ENCODE measurements at regions not wholly inside any gene's neighbourhood (a gene's known extent, or its start where the extent isn't known, plus 50 kb on each side); places are given as distances from the start of the nearest gene placed in this dataset.
A peak's percentile ranks its signal among the peaks of the same experiment; 100 is the strongest.

- DNase-seq: no peak
- 33% methylated on average over 3 of the region's 3 CpGs for WGBS (ENCODE audit: insufficient coverage, low coverage, low lambda C conversion rate, missing lambda C conversion rate)
- intact Hi-C loops (cut with DNase I): no loop called here
Measured at GRCh38 chr12:108060067-108060466, 69.0 kb upstream of the WSCD2 start.

GRCh38 chr12:108060903-108061302 is 68.2 kb upstream of the WSCD2 start:
- H3K36me3 ChIP-seq: no peaks in the 10 kb centered on the region
- H3K9me3 ChIP-seq: no peaks in the 10 kb centered on the region
- H3K4me3 ChIP-seq: no peak overlapping the region
- intact Hi-C loops (cut with DNase I): no loop called here
- H3K27me3 ChIP-seq: no peaks in the 10 kb centered on the region
- H3K27ac ChIP-seq: no peak overlapping the region
- WGBS (ENCODE audit: insufficient coverage, low coverage, low lambda C conversion rate, missing lambda C conversion rate): 63% methylated on average over 1 of the region's 1 CpG
- no peaks in the 10 kb centered on the region for H3K4me1 ChIP-seq
- TF ChIP-seq CTCF (IDR thresholded peaks at IDR 0.05): no peak
- DNase-seq (no peak), ATAC-seq (no peak)

More at GRCh38 chr12:108060067-108060466, 69.0 kb upstream of the WSCD2 start:
- H3K4me3 ChIP-seq: no peak overlapping the region
- TF ChIP-seq CTCF (IDR thresholded peaks at IDR 0.05) (no peak), POLR2A (IDR thresholded peaks at IDR 0.05) (no peak)
- no peaks in the 10 kb centered on the region for H3K27me3 ChIP-seq
- no peaks in the 10 kb centered on the region for H3K4me1 ChIP-seq
- H3K9me3 ChIP-seq: no peaks in the 10 kb centered on the region
- no peak for ATAC-seq
- no peaks in the 10 kb centered on the region for H3K36me3 ChIP-seq
- no peak overlapping the region for H3K27ac ChIP-seq

- WGBS (ENCODE audit: insufficient coverage, low coverage, low lambda C conversion rate, missing lambda C conversion rate): 5% methylated on average over 3 of the region's 3 CpGs
- no peak for DNase-seq
- intact Hi-C loops (cut with DNase I): no loop called here
- H3K36me3 ChIP-seq: no peaks in the 10 kb centered on the region
- no peaks in the 10 kb centered on the region for H3K4me1 ChIP-seq
- H3K27ac ChIP-seq: no peak overlapping the region
- no peak overlapping the region for H3K4me3 ChIP-seq
- TF ChIP-seq CTCF (IDR thresholded peaks at IDR 0.05) (peak in 3 of 4 donors; percentile 8 to 11 (median 8)), POLR2A (IDR thresholded peaks at IDR 0.05) (no peak)
- no peaks in the 10 kb centered on the region for H3K27me3 ChIP-seq
- H3K9me3 ChIP-seq: no peaks in the 10 kb centered on the region
- ATAC-seq: no peak
Measured at GRCh38 chr12:108063192-108063591, 65.9 kb upstream of the WSCD2 start.

GRCh38 chr12:108065069-108065468 is 64.0 kb upstream of the WSCD2 start:
- no peaks in the 10 kb centered on the region for H3K9me3 ChIP-seq
- H3K4me3 ChIP-seq: no peak overlapping the region
- intact Hi-C loops (cut with DNase I): no loop called here
- H3K4me1 ChIP-seq: no peaks in the 10 kb centered on the region
- H3K27ac ChIP-seq: no peak overlapping the region
- TF ChIP-seq POLR2A (IDR thresholded peaks at IDR 0.05): no peak
- TF ChIP-seq CTCF (IDR thresholded peaks at IDR 0.05): no peak
- ATAC-seq (no peak), DNase-seq (no peak)
- peaks cover 0 to 4% of the 10 kb centered on the region in 2 donors for H3K27me3 ChIP-seq
- 66% methylated on average over 7 of the region's 7 CpGs for WGBS (ENCODE audit: insufficient coverage, low coverage, low lambda C conversion rate, missing lambda C conversion rate)
- no peaks in the 10 kb centered on the region for H3K36me3 ChIP-seq

Measured in right lobe of liver (tissue), 6 donors.